COLO829 (cell line): ENCODE measurements at regions not wholly inside any gene's neighbourhood (a gene's known extent, or its start where the extent isn't known, plus 50 kb on each side); places are given as distances from the start of the nearest gene placed in this dataset.
A peak's percentile ranks its signal among the peaks of the same experiment; 100 is the strongest.

Experiments used
- DNase-seq: peaks from one replicate; pipeline ENCODE4 v3.0.0; 2012; ENCODE audit warnings: low spot score

DNA sequence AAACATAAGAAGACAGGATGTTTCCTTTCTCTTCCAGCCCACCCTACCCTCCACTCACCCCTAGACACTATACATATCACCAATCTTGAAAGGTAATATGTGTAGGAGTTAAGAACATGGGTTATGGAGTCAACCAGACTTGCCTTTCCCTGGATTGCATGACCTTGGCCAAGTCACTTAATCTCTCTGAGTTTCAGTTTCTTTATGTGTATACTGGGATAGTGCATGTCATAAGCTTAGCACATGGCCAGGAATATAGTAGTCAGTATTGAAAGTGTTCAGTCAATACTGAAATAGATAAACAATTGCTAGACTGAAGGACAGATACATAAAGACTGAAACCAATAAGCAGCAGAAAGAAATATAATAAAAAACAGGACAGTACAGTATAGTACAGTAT, 283.2 kb upstream of the STT3B start:
- no peak for DNase-seq

DNA sequence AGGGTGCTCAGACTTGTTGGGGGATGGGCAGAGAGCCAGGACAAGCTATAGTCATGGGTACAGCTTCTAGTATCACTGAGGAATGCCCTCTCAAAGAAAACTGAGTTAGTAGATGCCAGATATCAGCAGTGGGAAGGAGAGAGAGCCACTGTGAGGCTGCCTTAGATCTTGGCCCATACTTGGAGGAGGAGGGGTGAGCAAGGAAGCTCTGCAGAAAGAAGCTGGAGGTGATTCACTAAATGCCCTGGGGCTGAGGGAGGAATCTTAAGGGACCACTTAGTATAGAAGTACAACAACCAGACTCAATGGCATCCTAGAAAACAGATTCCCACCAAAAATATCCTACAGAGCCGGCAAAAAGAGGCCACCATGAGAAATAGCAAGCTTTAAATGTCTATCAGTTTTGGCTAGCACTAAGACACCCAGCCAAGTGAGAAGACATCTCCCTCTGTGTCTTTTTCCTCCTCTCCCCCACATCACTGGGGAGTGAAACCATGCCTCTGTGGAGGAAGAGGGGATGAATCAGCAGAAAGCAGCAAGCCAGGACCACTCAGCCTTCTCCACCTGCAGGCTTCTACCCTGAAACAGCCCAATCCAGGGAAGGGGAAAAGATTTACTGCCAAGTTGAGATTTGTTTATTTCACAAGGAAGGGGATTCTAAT, 282.5 kb upstream of the STT3B start:
- no peak for DNase-seq

GRCh38 chr3:31251083-31251482, 281.6 kb upstream of the STT3B start:
- no peak for DNase-seq

DNA sequence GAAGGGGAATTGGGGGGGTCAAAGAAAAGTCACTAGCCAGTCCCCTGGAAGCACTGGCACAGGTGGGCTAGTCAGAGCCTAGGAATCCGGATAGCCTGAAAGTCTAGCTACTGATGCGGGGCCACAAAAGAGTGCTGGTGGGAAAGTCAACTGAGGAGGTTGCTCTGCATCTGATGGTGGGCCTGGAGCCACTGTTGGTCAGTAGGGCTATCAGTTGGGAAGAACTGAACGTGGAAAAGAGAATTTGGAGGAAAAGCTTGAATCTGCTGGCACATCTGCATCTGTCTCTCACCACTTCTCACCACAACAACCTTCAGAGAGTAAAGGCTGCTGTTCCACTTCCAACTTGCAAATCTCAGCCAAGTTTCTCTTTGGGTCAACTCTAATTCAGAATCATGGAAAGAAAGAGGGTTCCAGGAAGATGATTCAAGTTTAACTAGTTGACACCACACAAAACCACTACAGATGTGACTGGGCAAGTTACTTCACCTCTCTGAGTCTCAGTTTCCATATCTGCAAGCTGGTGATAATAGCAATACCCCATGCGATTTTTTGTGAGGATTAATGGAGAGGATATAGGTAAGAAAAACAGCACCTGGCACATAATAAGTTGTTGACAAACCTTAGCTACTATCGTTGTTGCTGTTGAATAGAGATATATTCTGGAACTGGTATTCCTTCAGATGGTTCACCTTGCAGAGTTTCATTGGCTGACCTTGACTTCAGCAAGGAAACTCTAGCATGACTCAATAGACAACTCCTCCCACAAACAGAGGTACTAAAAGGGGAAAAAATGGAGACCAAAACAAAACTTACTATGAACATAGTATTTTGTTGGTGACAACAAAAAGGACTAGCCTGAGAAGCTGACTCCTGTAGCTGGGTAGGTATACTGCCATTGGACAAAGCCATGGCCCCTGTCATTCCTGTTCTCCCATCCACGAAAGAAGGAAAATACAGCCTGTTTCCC, 280.2 kb upstream of the STT3B start:
- no peak for DNase-seq

DNA sequence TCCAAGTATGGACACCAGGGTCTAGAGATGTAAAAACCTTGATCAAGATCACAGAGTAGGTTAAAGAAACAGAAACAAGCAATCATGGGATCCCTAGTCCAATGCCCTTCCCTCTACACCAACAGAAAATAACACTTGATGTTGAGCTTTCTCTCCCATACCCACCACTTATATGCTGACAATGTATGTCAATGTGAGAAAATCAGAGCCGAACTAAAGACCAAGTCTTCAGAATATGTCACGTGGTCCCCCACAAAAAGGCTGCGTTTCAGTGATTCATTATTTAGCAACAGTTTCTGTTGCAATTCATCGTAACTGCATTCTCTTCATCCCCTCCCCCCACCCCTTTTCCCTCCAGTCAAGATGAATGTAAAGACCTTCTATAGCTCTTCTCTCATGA, 278.9 kb upstream of the STT3B start:
- no peak for DNase-seq

DNA sequence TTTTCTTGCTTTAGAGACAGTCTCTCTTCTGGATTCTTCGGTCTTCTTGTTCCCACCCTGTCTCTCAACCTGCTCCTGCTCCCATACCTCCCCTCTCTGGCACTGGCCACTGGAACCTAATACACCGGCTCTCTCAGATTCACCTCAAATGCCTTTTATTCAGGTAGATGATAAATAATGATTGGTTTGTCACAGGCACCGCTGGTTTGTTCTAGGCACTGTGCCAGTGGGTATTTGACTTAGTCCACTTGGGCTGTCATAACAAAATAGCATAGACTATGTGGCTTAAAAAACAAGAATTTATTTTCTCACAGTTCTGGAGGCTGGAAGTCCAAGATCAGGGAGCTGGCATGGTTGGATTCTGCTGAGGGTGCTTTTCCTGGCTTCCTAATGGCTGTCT, 278.2 kb upstream of the STT3B start:
- DNase-seq = no peak

- no peak for DNase-seq
These were observed 277.6 kb upstream of the STT3B start for GRCh38 chr3:31255007-31255581.

DNA sequence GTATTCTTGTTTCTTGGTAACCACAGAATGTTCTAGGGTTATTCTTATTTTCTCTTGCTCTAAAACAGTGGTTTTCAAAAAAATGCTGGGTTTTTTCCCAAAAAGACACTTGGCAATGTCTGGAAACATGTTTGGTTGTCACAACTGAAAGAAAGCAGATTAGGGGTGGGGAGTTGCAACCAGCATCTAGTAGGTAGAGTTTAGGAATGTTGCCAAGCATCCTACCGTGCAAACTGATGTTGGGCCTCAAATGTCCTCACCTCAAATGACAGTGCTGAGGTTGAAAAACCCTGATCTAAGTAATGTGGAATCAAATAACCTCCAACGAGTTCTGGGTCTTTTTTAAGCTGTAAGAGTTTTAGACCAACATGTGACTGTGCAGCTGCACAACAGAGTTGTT, 270.5 kb upstream of the STT3B start:
- DNase-seq = no peak

DNA sequence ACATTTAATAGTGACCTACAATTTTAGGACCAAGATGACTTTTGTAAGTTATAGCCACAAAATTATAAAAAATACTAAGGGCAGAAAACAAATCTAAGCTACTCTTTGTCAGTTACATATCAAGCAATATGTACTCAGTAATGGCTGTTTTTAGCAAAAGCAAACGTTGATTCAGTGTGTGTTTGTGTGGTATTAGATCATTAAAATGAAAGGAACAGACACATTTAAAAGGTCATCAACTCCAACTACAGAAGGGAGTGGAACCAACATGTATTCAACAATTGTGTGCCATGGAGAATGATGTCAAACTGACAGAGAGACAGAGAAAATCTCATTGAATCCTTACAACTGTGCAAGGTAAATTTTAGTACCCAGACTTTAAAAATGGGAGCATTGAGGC, 268.8 kb upstream of the STT3B start:
- DNase-seq = no peak

DNA sequence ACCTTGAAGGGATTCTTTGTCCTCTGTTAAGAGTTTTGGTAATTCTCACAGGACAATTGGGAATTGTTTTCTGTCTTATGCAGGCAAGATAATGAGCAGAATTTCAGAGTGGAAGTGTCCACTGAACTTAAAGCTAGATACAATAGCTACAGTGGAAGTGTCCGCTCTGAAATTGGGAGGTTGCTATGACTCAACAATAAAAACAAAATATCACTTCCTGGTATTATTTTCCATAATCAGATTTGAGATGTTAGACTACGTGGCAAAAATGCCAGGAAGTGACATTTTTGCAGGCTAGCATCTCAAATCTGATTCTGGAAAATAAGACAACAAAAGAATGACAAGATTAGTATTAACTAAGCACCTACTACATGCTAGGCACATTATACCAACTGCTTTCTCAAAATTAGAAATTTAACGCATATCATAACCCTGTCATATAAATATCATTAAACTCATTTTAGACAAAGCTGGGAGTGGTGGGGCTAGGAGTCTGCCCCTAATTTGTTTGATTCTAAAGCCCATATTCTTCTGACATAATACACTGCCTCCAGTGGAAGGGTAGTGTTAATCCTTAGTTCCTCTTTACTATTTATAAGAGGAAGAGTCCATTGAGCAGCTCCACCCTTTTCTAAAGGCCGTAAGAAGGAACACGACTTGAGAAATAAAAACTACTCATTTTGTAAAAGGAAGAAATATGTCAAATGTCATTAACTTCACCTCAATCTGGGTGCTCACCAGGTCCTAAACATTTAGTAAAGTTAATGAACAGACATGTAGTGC, 266.9 kb upstream of the STT3B start:
- DNase-seq = no peak

DNA sequence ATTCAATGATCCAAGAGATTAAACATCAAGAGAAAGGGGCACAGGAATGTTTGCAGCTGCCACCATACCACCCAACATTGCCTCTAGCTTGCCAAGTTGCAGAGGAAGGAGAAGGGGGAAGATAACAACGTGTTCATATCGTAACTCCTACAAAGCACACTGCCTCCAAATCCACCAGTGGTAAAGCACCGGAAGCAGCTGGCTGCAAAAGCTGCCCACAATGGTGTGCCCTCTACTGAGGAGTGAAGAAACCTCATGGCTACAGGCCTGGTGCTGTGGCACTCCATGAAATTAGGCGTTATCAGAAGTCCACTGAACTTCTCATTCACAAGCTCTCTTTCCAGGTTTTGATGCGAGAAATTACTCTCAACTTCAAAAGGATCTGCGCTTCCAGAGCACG, 263.9 kb upstream of the STT3B start:
- DNase-seq = no peak

DNA sequence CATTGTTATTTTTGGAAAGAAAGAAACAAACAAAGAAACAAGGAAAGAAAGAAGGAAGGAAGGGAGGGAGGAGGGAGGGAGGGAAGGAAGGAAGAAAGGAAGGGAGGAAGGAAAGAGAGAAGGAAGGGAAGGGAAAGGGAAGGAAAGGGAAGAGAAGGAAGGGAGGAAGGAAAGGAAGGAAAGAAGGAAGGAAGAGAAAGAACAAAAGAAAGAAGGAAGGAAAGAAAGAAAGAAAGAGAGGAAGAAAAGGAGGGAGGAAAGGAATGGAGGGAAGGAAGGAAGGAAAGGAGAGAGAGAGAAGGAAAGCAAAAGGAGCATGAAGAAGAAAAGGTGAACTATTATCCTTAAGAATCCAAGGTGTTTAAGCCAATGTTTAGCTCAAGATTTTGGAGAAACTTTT, 262.7 kb upstream of the STT3B start:
- no peak for DNase-seq

DNA sequence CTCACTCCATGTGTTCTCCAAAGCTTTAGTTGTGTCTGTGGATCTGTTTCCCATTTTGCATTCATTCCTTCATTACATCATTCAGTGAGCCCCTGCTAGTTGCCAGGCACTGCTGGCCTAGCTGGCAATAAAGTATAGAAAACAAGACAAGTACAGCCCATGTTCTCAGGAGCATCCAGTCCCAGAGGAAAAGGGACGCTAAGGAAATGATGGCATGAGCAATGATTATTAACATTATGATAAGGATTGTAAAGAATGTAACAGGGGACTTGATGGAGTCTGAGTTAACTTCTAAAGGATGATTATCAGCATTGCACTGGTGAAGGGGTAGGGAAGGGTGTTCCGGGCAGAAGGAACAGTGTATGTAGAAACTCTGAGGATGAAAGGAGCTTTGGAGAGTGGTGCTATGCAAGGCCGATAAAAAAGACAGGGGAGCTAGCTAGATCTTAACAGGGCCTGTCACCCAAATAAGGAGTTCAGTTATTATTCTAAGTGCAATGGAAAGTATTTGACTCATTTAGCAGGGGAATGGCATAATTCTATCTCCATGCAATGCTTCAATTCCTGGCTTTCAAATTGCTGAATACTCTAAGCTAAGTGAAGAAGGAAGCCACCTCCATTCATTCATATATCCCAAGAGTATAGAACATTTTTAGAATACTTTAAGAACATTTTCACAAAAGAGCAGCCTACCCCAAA, 258.2 kb upstream of the STT3B start:
- no peak for DNase-seq

- no peak for DNase-seq
These were observed 257.6 kb upstream of the STT3B start for GRCh38 chr3:31275038-31275572.

- no peak for DNase-seq
These were observed 257.1 kb upstream of the STT3B start for GRCh38 chr3:31275583-31275982.

GRCh38 chr3:31277582-31277981, 255.1 kb upstream of the STT3B start:
- no peak for DNase-seq

DNA sequence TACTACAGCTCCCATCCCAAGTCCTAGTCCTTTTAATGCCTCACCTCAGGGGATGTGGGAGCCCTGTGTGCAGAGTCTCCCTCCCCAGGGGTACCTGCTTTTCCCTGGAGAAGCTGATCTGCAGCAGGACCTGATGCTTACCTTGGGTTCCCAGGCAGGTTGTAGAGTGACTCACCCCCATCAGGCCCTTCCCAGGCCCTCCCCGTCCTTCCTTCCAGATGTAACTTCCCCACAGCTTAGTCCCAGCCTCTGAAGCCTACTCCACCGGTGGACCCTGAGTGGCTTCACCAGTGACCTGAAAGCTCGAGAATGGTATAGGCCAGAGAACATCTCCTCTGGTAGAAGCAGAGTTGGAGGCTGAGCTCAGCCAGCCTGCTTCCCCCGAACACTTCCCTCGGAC, 254.2 kb upstream of the STT3B start:
- no peak for DNase-seq

DNA sequence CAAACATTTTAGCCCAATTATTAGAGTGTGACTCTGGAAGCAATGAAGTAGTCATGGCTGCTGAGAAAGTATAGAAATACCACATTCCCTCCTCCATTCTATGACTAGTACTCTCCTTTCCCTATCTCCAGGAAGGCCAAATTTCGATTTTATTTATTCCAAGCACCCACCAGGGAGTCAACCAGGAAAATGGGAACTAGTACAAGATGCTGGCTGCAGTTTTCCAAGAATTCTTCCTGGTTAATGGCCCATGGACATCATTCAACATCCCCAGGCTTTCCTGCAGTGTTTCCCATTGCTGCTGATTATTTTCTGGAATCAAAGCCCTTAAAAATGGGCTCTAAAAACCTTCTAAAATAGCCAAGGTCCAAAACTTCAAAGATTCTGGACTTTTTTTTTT, 247.9 kb upstream of the STT3B start:
- DNase-seq = no peak

GRCh38 chr3:31285833-31286486, 246.8 kb upstream of the STT3B start:
- DNase-seq = no peak

DNA sequence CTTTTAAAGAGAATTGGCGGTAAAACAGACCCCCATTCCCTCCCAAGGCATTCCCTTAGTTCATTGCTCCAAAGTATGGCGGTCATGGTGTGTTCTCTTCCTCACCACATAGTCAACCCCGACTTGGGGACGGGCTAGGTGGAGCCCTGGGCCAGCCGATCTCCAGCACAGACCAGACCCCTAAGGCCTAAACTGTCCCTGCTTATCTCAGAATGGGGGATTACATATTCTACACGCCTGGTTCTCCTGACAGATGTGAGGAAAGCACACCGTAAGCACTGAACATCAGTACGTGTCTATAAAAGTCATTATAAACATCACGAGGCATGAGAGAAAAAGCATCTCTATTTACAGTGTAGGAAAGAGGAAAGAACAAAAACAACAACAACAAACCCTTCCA, 244.5 kb upstream of the STT3B start:
- DNase-seq = no peak

- peak; percentile 92 for DNase-seq
These were observed 244.1 kb upstream of the STT3B start for GRCh38 chr3:31288641-31289100.
